ENCODE measurements at regions not wholly inside any gene's neighbourhood (a gene's known extent, or its start where the extent isn't known, plus 50 kb on each side); places are given as distances from the start of the nearest gene placed in this dataset.

GRCh38 chr1:222865718-222866117 is 50.9 kb downstream of the DISP1 start:
- no peak overlapping the region for H3K4me3 ChIP-seq (ENCODE audit: low read depth, low read length)
- no peak for TF ChIP-seq CTCF (conservative IDR thresholded peaks at IDR 0.05; ENCODE audit: low read depth, low read length)
- no peak for DNase-seq (ENCODE audit: low read depth)

- TF ChIP-seq CTCF (conservative IDR thresholded peaks at IDR 0.05; ENCODE audit: low read depth, low read length), result no peak
- no peak overlapping the region for H3K4me3 ChIP-seq (ENCODE audit: low read depth, low read length)
- DNase-seq (ENCODE audit: low read depth), result no peak
Measured at GRCh38 chr1:222867316-222867715, 52.5 kb downstream of the DISP1 start.

- no peak for DNase-seq (ENCODE audit: low read depth)
- TF ChIP-seq CTCF (conservative IDR thresholded peaks at IDR 0.05; ENCODE audit: low read depth, low read length), result no peak
- no peak overlapping the region for H3K4me3 ChIP-seq (ENCODE audit: low read depth, low read length)
Measured at GRCh38 chr1:222876182-222876581, 61.3 kb downstream of the DISP1 start.

- no peak for TF ChIP-seq CTCF (conservative IDR thresholded peaks at IDR 0.05; ENCODE audit: low read depth, low read length)
- H3K4me3 ChIP-seq (ENCODE audit: low read depth, low read length), result no peak overlapping the region
- no peak for DNase-seq (ENCODE audit: low read depth)
Measured at GRCh38 chr1:222877854-222878253, 63.0 kb downstream of the DISP1 start.

- TF ChIP-seq CTCF (conservative IDR thresholded peaks at IDR 0.05; ENCODE audit: low read depth, low read length), result no peak
- DNase-seq (ENCODE audit: low read depth), result peak; percentile 29
- H3K4me3 ChIP-seq (ENCODE audit: low read depth, low read length), result no peak overlapping the region
Measured at GRCh38 chr1:222880587-222880986, 65.7 kb downstream of the DISP1 start.

- H3K4me3 ChIP-seq (ENCODE audit: low read depth, low read length), result no peak overlapping the region
- DNase-seq (ENCODE audit: low read depth), result no peak
- no peak for TF ChIP-seq CTCF (conservative IDR thresholded peaks at IDR 0.05; ENCODE audit: low read depth, low read length)
Measured at GRCh38 chr1:222886194-222886854, 71.5 kb downstream of the DISP1 start.

GRCh38 chr1:222886878-222887351 is 72.1 kb downstream of the DISP1 start:
- DNase-seq (ENCODE audit: low read depth), result no peak
- H3K4me3 ChIP-seq (ENCODE audit: low read depth, low read length), result no peak overlapping the region
- TF ChIP-seq CTCF (conservative IDR thresholded peaks at IDR 0.05; ENCODE audit: low read depth, low read length), result no peak
